ENCODE measurements at regions not wholly inside any gene's neighbourhood (a gene's known extent, or its start where the extent isn't known, plus 50 kb on each side); places are given as distances from the start of the nearest gene placed in this dataset.

DNA sequence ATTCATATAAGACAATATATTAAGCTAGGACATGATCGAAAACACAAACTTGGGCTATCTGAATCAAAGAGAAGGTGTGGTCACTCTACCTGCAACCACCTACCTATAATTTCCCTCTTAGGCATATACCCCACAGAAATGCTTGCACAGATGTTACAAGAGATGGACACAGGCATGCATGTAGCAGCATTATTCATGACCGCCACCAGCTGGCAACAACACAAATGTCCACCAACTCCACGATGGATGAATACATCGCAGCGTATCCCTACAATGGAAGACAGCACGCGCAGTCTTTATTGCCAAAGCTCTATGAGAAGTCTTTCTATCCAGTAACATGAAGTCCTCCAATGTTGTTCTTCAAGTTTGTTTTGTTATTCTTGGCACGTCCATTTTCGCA lies 90.8 kb downstream of the ARL4C start:
- H2AFZ ChIP-seq (ENCODE audit: low read length): no peak overlapping the region
- TF ChIP-seq, protein P1, sequence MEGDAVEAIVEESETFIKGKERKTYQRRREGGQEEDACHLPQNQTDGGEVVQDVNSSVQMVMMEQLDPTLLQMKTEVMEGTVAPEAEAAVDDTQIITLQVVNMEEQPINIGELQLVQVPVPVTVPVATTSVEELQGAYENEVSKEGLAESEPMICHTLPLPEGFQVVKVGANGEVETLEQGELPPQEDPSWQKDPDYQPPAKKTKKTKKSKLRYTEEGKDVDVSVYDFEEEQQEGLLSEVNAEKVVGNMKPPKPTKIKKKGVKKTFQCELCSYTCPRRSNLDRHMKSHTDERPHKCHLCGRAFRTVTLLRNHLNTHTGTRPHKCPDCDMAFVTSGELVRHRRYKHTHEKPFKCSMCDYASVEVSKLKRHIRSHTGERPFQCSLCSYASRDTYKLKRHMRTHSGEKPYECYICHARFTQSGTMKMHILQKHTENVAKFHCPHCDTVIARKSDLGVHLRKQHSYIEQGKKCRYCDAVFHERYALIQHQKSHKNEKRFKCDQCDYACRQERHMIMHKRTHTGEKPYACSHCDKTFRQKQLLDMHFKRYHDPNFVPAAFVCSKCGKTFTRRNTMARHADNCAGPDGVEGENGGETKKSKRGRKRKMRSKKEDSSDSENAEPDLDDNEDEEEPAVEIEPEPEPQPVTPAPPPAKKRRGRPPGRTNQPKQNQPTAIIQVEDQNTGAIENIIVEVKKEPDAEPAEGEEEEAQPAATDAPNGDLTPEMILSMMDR (IDR thresholded peaks at IDR 0.05; ENCODE audit: low read length): no peak
- no peak for TF ChIP-seq EZH2 (IDR thresholded peaks at IDR 0.05; ENCODE audit: borderline replicate concordance, low read length)
- H3K4me3 ChIP-seq (ENCODE audit: low read depth, low read length, poor library complexity, severe bottlenecking): no peak overlapping the region
- H3K4me2 ChIP-seq (ENCODE audit: low read length): no peak overlapping the region
- H3K27me3 ChIP-seq (ENCODE audit: insufficient read depth, low read length): no peaks in the 10 kb centered on the region
- no peak overlapping the region for H3K9ac ChIP-seq (ENCODE audit: low read length)
- H3F3A ChIP-seq (ENCODE audit: insufficient read depth, low read length): no peaks in the 10 kb centered on the region
- H3K36me3 ChIP-seq (ENCODE audit: insufficient read depth, low read length): no peaks in the 10 kb centered on the region
- H3K27ac ChIP-seq (ENCODE audit: low read depth, low read length, poor library complexity, severe bottlenecking): no peak overlapping the region
- H3K4me1 ChIP-seq (ENCODE audit: insufficient read depth, low read length, severe bottlenecking): no peaks in the 10 kb centered on the region
- no peaks in the 10 kb centered on the region for H3K9me3 ChIP-seq (ENCODE audit: low read length)
- no peaks in the 10 kb centered on the region for H3K9me2 ChIP-seq (ENCODE audit: low read depth, low read length)
- H4K20me1 ChIP-seq (ENCODE audit: insufficient read depth, low read length): no peaks in the 10 kb centered on the region
- no peaks in the 10 kb centered on the region for H3K79me2 ChIP-seq (ENCODE audit: insufficient read depth, low read length)

GRCh38 chr2:234405462-234405861 lies 91.4 kb downstream of the ARL4C start:
- Histone ChIP-seq H3K9me3 (ENCODE audit: low read length) (no peaks in the 10 kb centered on the region), H3K4me3 (ENCODE audit: low read depth, low read length, poor library complexity, severe bottlenecking) (no peak overlapping the region), H3K79me2 (ENCODE audit: insufficient read depth, low read length) (no peaks in the 10 kb centered on the region), H4K20me1 (ENCODE audit: insufficient read depth, low read length) (no peaks in the 10 kb centered on the region), H3K9ac (ENCODE audit: low read length) (no peak overlapping the region), H3K36me3 (ENCODE audit: insufficient read depth, low read length) (no peaks in the 10 kb centered on the region), H3K4me1 (ENCODE audit: insufficient read depth, low read length, severe bottlenecking) (no peaks in the 10 kb centered on the region), H3K9me2 (ENCODE audit: low read depth, low read length) (no peaks in the 10 kb centered on the region), H2AFZ (ENCODE audit: low read length) (no peak overlapping the region), H3K27me3 (ENCODE audit: insufficient read depth, low read length) (no peaks in the 10 kb centered on the region), H3K27ac (ENCODE audit: low read depth, low read length, poor library complexity, severe bottlenecking) (no peak overlapping the region), H3K4me2 (ENCODE audit: low read length) (no peak overlapping the region), H3F3A (ENCODE audit: insufficient read depth, low read length) (no peaks in the 10 kb centered on the region)
- TF ChIP-seq EZH2 (IDR thresholded peaks at IDR 0.05; ENCODE audit: borderline replicate concordance, low read length): no peak
- TF ChIP-seq, protein P1 (IDR thresholded peaks at IDR 0.05; ENCODE audit: low read length): no peak

GRCh38 chr2:234404957-234405356 lies 91.9 kb downstream of the ARL4C start:
- Histone ChIP-seq H3K36me3 (ENCODE audit: insufficient read depth, low read length) (no peaks in the 10 kb centered on the region), H3K9ac (ENCODE audit: low read length) (no peak overlapping the region), H3F3A (ENCODE audit: insufficient read depth, low read length) (no peaks in the 10 kb centered on the region), H3K4me1 (ENCODE audit: insufficient read depth, low read length, severe bottlenecking) (no peaks in the 10 kb centered on the region), H3K9me2 (ENCODE audit: low read depth, low read length) (no peaks in the 10 kb centered on the region), H4K20me1 (ENCODE audit: insufficient read depth, low read length) (no peaks in the 10 kb centered on the region), H3K27ac (ENCODE audit: low read depth, low read length, poor library complexity, severe bottlenecking) (no peak overlapping the region), H3K4me2 (ENCODE audit: low read length) (no peak overlapping the region), H3K9me3 (ENCODE audit: low read length) (no peaks in the 10 kb centered on the region), H3K27me3 (ENCODE audit: insufficient read depth, low read length) (no peaks in the 10 kb centered on the region), H2AFZ (ENCODE audit: low read length) (no peak overlapping the region), H3K79me2 (ENCODE audit: insufficient read depth, low read length) (no peaks in the 10 kb centered on the region), H3K4me3 (ENCODE audit: low read depth, low read length, poor library complexity, severe bottlenecking) (no peak overlapping the region)
- no peak for TF ChIP-seq EZH2 (IDR thresholded peaks at IDR 0.05; ENCODE audit: borderline replicate concordance, low read length)
- TF ChIP-seq, protein P1 (IDR thresholded peaks at IDR 0.05; ENCODE audit: low read length): no peak
